Panc1 (cell line): ENCODE measurements at regions not wholly inside any gene's neighbourhood (a gene's known extent, or its start where the extent isn't known, plus 50 kb on each side); places are given as distances from the start of the nearest gene placed in this dataset.

Experiments
- ATAC-seq: fragments of 200-7000 bp; cut with Tn5 transposase; 2 replicates; pipeline ENCODE4 v1.9.1; 2020; ENCODE audit warnings: mild to moderate bottlenecking, moderate library complexity
- BruUV-seq: library from RNA; stranded (reverse); fragments of 400-500 nt; replicated peaks from 2 replicates; lab custom pipeline; 2021; lab: Mats Ljungman, UMichigan
- CTCF ChIA-PET: fragments of 300-600 bp; sonication (Branson Sonifier 250); formaldehyde crosslinking; loops from one replicate; lab custom pipeline; 2022; ENCODE audit warnings: antibody characterized with exemption; lab: Charles Lee
- POLR2A ChIA-PET: fragments of 300-600 bp; sonication (Branson Sonifier 250); formaldehyde crosslinking; loops from one replicate; lab custom pipeline; 2022; ENCODE audit warnings: antibody characterized with exemption; lab: Charles Lee
- DNase-seq: peaks from one replicate; pipeline ENCODE4 v3.0.0-alpha.2; 2010; ENCODE audit warnings: low read depth, low spot score
- H3K27ac ChIP-seq: 2 replicates; pipeline ENCODE4 v1.5.1; 2011; ENCODE audit warnings: mild to moderate bottlenecking, low read length, inconsistent platforms
- H3K27me3 ChIP-seq: fragments of 200-500 bp; sonication (Bioruptor generic); 2 replicates; pipeline ENCODE4 v1.6.0; 2014; ENCODE audit warnings: low read length, inconsistent platforms; ENCODE audit not compliant: control insufficient read depth, insufficient read depth
- H3K36me3 ChIP-seq: fragments of 200-500 bp; sonication (Bioruptor generic); 2 replicates; pipeline ENCODE4 v1.5.1; 2014; ENCODE audit warnings: inconsistent platforms, mild to moderate bottlenecking, low read length, moderate library complexity; ENCODE audit not compliant: control insufficient read depth, insufficient read depth
- H3K4me1 ChIP-seq: 2 replicates; pipeline ENCODE4 v1.5.1; 2011; ENCODE audit warnings: inconsistent platforms, mild to moderate bottlenecking, low read length, moderate library complexity; ENCODE audit not compliant: control insufficient read depth, insufficient read depth
- H3K4me3 ChIP-seq, 2 experiments: 2 replicates each; pipeline ENCODE4 v1.5.1; 2011 to 2012; ENCODE audit warnings: low read depth in 2 of 2, low read length in 2 of 2, mild to moderate bottlenecking in 2 of 2, inconsistent platforms in 1 of 2, moderate library complexity in 1 of 2
- H3K9me3 ChIP-seq: fragments of 200-500 bp; sonication (Bioruptor generic); 2 replicates; pipeline ENCODE4 v1.5.1; 2014; ENCODE audit warnings: low read depth, mild to moderate bottlenecking, inconsistent platforms, low read length, moderate library complexity; ENCODE audit not compliant: control insufficient read depth, insufficient read depth
- CTCF ChIP-seq: fragments of 450-650 bp; IDR thresholded peaks from 2 replicates; pipeline ENCODE4 v1.5.1; 2017; ENCODE audit warnings: mild to moderate bottlenecking
- POLR2AphosphoS5 ChIP-seq: IDR thresholded peaks from 2 replicates; pipeline ENCODE4 v1.6.1; 2012; ENCODE audit warnings: mild to moderate bottlenecking, low read depth, low read length, moderate library complexity
- SIN3A ChIP-seq: IDR thresholded peaks from 2 replicates; pipeline ENCODE4 v1.6.1; 2012; ENCODE audit warnings: low read depth, mild to moderate bottlenecking, low read length, moderate library complexity, borderline replicate concordance; ENCODE audit not compliant: insufficient read depth
- TCF7L2 ChIP-seq: IDR thresholded peaks from 2 replicates; pipeline ENCODE4 v1.6.1; 2011; ENCODE audit warnings: mild to moderate bottlenecking, low read depth, low read length, inconsistent platforms
- in situ Hi-C: cut with HindIII; loops from 2 replicates; pipeline ENCODE4 v1.10.0; 2016; ENCODE audit warnings: low sequenced_read_pairs, low pct_unique_long_range_greater_than_20kb
- intact Hi-C: fragments of 100-400 bp; cut with micrococcal nuclease; formaldehyde crosslinking; loops from one replicate; pipeline ENCODE4 v1.10.0; 2022; ENCODE audit not compliant: unreplicated experiment
- TF ChIP-seq, protein P1 (sequence below), 2 experiments: IDR thresholded peaks; 2 replicates each; pipeline ENCODE4 v1.6.1; 2011 to 2012; ENCODE audit warnings: low read depth in 2 of 2, control low read depth in 1 of 2, low read length in 1 of 2, mild to moderate bottlenecking in 1 of 2, moderate library complexity in 1 of 2; ENCODE audit not compliant: insufficient read depth in 1 of 2

DNA sequence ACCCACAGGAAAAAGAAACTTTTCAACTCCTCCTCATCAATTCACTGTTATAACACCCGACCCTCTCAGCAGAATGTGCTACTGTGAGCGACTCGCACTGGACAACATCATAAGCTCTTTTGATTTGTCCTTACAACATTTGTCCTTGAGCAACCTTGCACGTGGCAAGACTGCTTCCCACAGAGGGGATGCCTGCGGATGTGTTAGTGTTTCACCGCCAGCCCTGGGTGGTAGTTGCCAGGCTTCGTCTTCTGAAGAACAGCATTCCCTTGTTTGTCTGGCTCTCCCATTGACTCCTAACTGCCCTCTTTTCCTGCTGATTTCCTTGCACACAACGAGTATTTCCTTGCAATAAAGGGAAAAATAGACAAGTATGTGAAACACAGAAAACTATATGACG is 111.4 kb upstream of the SLC7A1 start:
- Histone ChIP-seq H3K9me3 (no peaks in the 10 kb centered on the region), H3K27ac (no peak overlapping the region), H3K4me3 (no peak overlapping the region), H3K36me3 (no peaks in the 10 kb centered on the region), H3K4me1 (no peaks in the 10 kb centered on the region; the same call in 1 of the 2 replicates), H3K27me3 (no peaks in the 10 kb centered on the region)
- intact Hi-C loops, result no loop called here
- no peak for DNase-seq
- no TSS peak for BruUV-seq
- in situ Hi-C loops, result no loop called here
- CTCF ChIA-PET, result no interaction called here
- ATAC-seq, result no peak
- no peak for TF ChIP-seq POLR2AphosphoS5
- TF ChIP-seq, protein P1, sequence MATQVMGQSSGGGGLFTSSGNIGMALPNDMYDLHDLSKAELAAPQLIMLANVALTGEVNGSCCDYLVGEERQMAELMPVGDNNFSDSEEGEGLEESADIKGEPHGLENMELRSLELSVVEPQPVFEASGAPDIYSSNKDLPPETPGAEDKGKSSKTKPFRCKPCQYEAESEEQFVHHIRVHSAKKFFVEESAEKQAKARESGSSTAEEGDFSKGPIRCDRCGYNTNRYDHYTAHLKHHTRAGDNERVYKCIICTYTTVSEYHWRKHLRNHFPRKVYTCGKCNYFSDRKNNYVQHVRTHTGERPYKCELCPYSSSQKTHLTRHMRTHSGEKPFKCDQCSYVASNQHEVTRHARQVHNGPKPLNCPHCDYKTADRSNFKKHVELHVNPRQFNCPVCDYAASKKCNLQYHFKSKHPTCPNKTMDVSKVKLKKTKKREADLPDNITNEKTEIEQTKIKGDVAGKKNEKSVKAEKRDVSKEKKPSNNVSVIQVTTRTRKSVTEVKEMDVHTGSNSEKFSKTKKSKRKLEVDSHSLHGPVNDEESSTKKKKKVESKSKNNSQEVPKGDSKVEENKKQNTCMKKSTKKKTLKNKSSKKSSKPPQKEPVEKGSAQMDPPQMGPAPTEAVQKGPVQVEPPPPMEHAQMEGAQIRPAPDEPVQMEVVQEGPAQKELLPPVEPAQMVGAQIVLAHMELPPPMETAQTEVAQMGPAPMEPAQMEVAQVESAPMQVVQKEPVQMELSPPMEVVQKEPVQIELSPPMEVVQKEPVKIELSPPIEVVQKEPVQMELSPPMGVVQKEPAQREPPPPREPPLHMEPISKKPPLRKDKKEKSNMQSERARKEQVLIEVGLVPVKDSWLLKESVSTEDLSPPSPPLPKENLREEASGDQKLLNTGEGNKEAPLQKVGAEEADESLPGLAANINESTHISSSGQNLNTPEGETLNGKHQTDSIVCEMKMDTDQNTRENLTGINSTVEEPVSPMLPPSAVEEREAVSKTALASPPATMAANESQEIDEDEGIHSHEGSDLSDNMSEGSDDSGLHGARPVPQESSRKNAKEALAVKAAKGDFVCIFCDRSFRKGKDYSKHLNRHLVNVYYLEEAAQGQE (IDR thresholded peaks at IDR 0.05; ENCODE audit: insufficient read depth in 1 of 2, low read depth in 2 of 2, low read length in 1 of 2), result no peak
- TF ChIP-seq CTCF, result no peak
- no peak for TF ChIP-seq SIN3A
- no peak for TF ChIP-seq TCF7L2
- POLR2A ChIA-PET, result no interaction called here

DNA sequence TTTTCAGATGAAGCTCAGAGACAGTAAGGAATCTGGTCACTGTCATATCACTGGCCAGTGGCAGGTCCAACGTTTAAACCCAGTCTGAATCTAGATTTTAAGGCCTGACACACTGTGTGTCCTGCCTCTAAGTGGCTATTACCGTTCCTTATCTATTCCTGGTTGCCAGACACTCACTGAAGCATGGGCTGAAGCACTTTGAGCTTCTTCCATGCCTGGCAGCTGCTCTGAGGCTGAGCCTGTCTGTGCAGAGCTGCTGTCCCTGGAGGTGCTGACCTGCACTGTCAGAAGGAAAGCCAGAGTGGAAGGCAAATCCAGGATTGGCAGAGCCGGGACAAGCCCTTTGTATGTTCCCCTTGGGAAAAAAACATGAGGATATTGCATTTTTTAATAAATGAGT is 109.2 kb upstream of the SLC7A1 start:
- in situ Hi-C loops (no loop called here), intact Hi-C loops (no loop called here)
- H3K4me1 ChIP-seq, result no peaks in the 10 kb centered on the region; the same call in 1 of the 2 replicates
- DNase-seq (no peak), ATAC-seq (no peak)
- H3K9me3 ChIP-seq, result no peaks in the 10 kb centered on the region
- POLR2A ChIA-PET, result interaction anchor here (0.5 kb wide), 1 partner anchor 299 kb away, joined by 4 read pairs; no protein-coding TSS in a partner anchor
- no peaks in the 10 kb centered on the region for H3K36me3 ChIP-seq
- H3K27ac ChIP-seq, result no peak overlapping the region
- no peaks in the 10 kb centered on the region for H3K27me3 ChIP-seq
- TF ChIP-seq POLR2AphosphoS5 (no peak), SIN3A (no peak), TCF7L2 (no peak), CTCF (no peak)
- TF ChIP-seq, protein P1 (IDR thresholded peaks at IDR 0.05; ENCODE audit: insufficient read depth in 1 of 2, low read depth in 2 of 2, low read length in 1 of 2), result no peak
- no TSS peak for BruUV-seq
- no peak overlapping the region for H3K4me3 ChIP-seq
- CTCF ChIA-PET, result no interaction called here
